ENCODE measurements at regions not wholly inside any gene's neighbourhood (a gene's known extent, or its start where the extent isn't known, plus 50 kb on each side); places are given as distances from the start of the nearest gene placed in this dataset.

GRCh38 chr16:51630076-51630475, 479.0 kb upstream of the SALL1 start:
- FAIRE-seq = no peak
- TF ChIP-seq CTCF (IDR thresholded peaks at IDR 0.05; ENCODE audit: insufficient read depth, missing control alignments) = no peak
- DNase-seq (ENCODE audit: insufficient read length, low spot score) = no peak

- no peak for TF ChIP-seq CTCF (IDR thresholded peaks at IDR 0.05; ENCODE audit: insufficient read depth, missing control alignments)
- no peak for FAIRE-seq
- DNase-seq (ENCODE audit: insufficient read length, low spot score) = no peak
These were observed 478.5 kb upstream of the SALL1 start for GRCh38 chr16:51629576-51629975.

- no peak for TF ChIP-seq CTCF (IDR thresholded peaks at IDR 0.05; ENCODE audit: insufficient read depth, missing control alignments)
- FAIRE-seq (no peak), DNase-seq (ENCODE audit: insufficient read length, low spot score) (no peak)
These were observed 473.2 kb upstream of the SALL1 start for GRCh38 chr16:51624080-51624775.

- DNase-seq (ENCODE audit: insufficient read length, low spot score) (no peak), FAIRE-seq (no peak)
- TF ChIP-seq CTCF (IDR thresholded peaks at IDR 0.05; ENCODE audit: insufficient read depth, missing control alignments) = no peak
These were observed 470.5 kb upstream of the SALL1 start for GRCh38 chr16:51621610-51622009.

GRCh38 chr16:51615141-51615540, 464.1 kb upstream of the SALL1 start:
- FAIRE-seq (no peak), DNase-seq (ENCODE audit: insufficient read length, low spot score) (no peak)
- TF ChIP-seq CTCF (IDR thresholded peaks at IDR 0.05; ENCODE audit: insufficient read depth, missing control alignments) = no peak

- TF ChIP-seq CTCF (IDR thresholded peaks at IDR 0.05; ENCODE audit: insufficient read depth, missing control alignments) = no peak
- FAIRE-seq (no peak), DNase-seq (ENCODE audit: insufficient read length, low spot score) (no peak)
These were observed 456.2 kb upstream of the SALL1 start for GRCh38 chr16:51607201-51607651.

GRCh38 chr16:51596247-51596646, 445.2 kb upstream of the SALL1 start:
- FAIRE-seq (no peak), DNase-seq (ENCODE audit: insufficient read length, low spot score) (no peak)
- no peak for TF ChIP-seq CTCF (IDR thresholded peaks at IDR 0.05; ENCODE audit: insufficient read depth, missing control alignments)
